H1 (cell line): ENCODE measurements at regions not wholly inside any gene's neighbourhood (a gene's known extent, or its start where the extent isn't known, plus 50 kb on each side); places are given as distances from the start of the nearest gene placed in this dataset.

Experiments used
- BRCA1 ChIP-seq: IDR thresholded peaks from 2 replicates; pipeline ENCODE4 v1.6.1; 2012; ENCODE audit warnings: low read depth, low read length, improper control_type of control experiment
- CBX5 ChIP-seq: fragments of 300-800, 300-1000 bp; sonication (generic); IDR thresholded peaks from 2 replicates; pipeline ENCODE4 v1.7.1; 2016; ENCODE audit warnings: antibody characterized with exemption, low read length, low read depth
- CHD2 ChIP-seq: IDR thresholded peaks from 2 replicates; pipeline ENCODE4 v1.6.1; 2012; ENCODE audit warnings: low read length, improper control_type of control experiment
- POLR2AphosphoS5 ChIP-seq: IDR thresholded peaks from 2 replicates; pipeline ENCODE4 v1.6.1; 2011; ENCODE audit warnings: low read depth, low read length
- RXRA ChIP-seq: IDR thresholded peaks from 2 replicates; pipeline ENCODE4 v1.6.1; 2011; ENCODE audit warnings: low read depth, mild to moderate bottlenecking, low read length, moderate library complexity; ENCODE audit not compliant: insufficient read depth
- TF ChIP-seq, protein P1 (sequence below): fragments of 300-600 bp; sonication (generic); IDR thresholded peaks from 2 replicates; pipeline ENCODE4 v1.7.1; 2012; ENCODE audit warnings: low read length, moderate library complexity, mild to moderate bottlenecking, inconsistent platforms; ENCODE audit not compliant: insufficient replicate concordance

DNA sequence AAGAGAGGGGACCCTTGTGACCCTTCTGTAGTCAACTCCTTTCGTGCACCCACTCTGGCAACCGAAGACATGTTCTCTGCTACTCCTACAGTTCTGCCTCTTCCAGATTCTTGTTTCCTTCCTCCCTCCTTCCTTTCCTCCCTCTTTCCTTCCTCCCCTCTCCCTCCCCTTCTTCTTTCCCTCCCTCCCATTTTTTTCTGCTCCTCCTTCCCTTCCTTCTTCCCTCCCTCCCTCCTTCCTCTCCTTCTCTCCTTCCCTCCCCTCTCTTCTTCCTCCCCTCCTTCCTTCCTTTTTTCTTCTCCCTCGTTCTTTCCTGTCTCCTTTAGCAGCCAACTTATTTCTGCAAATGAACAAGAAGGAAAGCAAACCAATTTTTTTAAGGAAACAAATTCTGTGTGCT lies 111.5 kb downstream of the NPTX2 start (continued):
- no peak for TF ChIP-seq BRCA1
- no peak for TF ChIP-seq CBX5
- TF ChIP-seq POLR2AphosphoS5: no peak
- TF ChIP-seq, protein P1, sequence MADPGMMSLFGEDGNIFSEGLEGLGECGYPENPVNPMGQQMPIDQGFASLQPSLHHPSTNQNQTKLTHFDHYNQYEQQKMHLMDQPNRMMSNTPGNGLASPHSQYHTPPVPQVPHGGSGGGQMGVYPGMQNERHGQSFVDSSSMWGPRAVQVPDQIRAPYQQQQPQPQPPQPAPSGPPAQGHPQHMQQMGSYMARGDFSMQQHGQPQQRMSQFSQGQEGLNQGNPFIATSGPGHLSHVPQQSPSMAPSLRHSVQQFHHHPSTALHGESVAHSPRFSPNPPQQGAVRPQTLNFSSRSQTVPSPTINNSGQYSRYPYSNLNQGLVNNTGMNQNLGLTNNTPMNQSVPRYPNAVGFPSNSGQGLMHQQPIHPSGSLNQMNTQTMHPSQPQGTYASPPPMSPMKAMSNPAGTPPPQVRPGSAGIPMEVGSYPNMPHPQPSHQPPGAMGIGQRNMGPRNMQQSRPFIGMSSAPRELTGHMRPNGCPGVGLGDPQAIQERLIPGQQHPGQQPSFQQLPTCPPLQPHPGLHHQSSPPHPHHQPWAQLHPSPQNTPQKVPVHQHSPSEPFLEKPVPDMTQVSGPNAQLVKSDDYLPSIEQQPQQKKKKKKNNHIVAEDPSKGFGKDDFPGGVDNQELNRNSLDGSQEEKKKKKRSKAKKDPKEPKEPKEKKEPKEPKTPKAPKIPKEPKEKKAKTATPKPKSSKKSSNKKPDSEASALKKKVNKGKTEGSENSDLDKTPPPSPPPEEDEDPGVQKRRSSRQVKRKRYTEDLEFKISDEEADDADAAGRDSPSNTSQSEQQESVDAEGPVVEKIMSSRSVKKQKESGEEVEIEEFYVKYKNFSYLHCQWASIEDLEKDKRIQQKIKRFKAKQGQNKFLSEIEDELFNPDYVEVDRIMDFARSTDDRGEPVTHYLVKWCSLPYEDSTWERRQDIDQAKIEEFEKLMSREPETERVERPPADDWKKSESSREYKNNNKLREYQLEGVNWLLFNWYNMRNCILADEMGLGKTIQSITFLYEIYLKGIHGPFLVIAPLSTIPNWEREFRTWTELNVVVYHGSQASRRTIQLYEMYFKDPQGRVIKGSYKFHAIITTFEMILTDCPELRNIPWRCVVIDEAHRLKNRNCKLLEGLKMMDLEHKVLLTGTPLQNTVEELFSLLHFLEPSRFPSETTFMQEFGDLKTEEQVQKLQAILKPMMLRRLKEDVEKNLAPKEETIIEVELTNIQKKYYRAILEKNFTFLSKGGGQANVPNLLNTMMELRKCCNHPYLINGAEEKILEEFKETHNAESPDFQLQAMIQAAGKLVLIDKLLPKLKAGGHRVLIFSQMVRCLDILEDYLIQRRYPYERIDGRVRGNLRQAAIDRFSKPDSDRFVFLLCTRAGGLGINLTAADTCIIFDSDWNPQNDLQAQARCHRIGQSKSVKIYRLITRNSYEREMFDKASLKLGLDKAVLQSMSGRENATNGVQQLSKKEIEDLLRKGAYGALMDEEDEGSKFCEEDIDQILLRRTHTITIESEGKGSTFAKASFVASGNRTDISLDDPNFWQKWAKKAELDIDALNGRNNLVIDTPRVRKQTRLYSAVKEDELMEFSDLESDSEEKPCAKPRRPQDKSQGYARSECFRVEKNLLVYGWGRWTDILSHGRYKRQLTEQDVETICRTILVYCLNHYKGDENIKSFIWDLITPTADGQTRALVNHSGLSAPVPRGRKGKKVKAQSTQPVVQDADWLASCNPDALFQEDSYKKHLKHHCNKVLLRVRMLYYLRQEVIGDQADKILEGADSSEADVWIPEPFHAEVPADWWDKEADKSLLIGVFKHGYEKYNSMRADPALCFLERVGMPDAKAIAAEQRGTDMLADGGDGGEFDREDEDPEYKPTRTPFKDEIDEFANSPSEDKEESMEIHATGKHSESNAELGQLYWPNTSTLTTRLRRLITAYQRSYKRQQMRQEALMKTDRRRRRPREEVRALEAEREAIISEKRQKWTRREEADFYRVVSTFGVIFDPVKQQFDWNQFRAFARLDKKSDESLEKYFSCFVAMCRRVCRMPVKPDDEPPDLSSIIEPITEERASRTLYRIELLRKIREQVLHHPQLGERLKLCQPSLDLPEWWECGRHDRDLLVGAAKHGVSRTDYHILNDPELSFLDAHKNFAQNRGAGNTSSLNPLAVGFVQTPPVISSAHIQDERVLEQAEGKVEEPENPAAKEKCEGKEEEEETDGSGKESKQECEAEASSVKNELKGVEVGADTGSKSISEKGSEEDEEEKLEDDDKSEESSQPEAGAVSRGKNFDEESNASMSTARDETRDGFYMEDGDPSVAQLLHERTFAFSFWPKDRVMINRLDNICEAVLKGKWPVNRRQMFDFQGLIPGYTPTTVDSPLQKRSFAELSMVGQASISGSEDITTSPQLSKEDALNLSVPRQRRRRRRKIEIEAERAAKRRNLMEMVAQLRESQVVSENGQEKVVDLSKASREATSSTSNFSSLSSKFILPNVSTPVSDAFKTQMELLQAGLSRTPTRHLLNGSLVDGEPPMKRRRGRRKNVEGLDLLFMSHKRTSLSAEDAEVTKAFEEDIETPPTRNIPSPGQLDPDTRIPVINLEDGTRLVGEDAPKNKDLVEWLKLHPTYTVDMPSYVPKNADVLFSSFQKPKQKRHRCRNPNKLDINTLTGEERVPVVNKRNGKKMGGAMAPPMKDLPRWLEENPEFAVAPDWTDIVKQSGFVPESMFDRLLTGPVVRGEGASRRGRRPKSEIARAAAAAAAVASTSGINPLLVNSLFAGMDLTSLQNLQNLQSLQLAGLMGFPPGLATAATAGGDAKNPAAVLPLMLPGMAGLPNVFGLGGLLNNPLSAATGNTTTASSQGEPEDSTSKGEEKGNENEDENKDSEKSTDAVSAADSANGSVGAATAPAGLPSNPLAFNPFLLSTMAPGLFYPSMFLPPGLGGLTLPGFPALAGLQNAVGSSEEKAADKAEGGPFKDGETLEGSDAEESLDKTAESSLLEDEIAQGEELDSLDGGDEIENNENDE: no peak
- no peak for TF ChIP-seq RXRA
- no peak for TF ChIP-seq CHD2
- TF ChIP-seq, all 59 proteins: peak for 0
